SK-N-SH (cell line): ENCODE measurements at regions not wholly inside any gene's neighbourhood (a gene's known extent, or its start where the extent isn't known, plus 50 kb on each side); places are given as distances from the start of the nearest gene placed in this dataset.

Experiments
- CTCF ChIA-PET: fragments of 300-600, 350-600 bp; formaldehyde crosslinking; extraction: SDS; loops from one replicate; lab custom pipeline; 2021; lab: Yijun Ruan, JAX
- POLR2A ChIA-PET: fragments of 350-600 bp; sonication (Branson Sonifier 250); formaldehyde crosslinking; extraction: SDS; loops from one replicate; lab custom pipeline; 2020; ENCODE audit warnings: antibody characterized with exemption, inconsistent platforms; lab: Yijun Ruan, JAX
- DNase-seq: peaks from one replicate; pipeline ENCODE4 v3.0.0; 2012
- H2AFZ ChIP-seq: fragments of 200-600 bp; sonication (generic); 2 replicates; pipeline ENCODE4 v1.8.1; 2016; ENCODE audit warnings: antibody characterized with exemption, mild to moderate bottlenecking, low read depth
- H3F3A ChIP-seq: fragments of 200-600 bp; sonication (generic); replicated peaks from 2 replicates; pipeline ENCODE3; 2016; ENCODE audit warnings: antibody characterized with exemption, mild to moderate bottlenecking; ENCODE audit not compliant: insufficient read depth
- H3K27ac ChIP-seq, 2 experiments: fragments of 200-500 bp in 1 of 2; fragments of 200-600 bp in 1 of 2; sonication (Bioruptor generic) in 1 of 2; sonication (generic), shearing (Covaris generic) in 1 of 2; 2 replicates each; pipeline versions ENCODE4 v1.5.1 to v1.6.1; 2014 to 2016; ENCODE audit warnings: low read depth in 2 of 2, inconsistent platforms in 1 of 2, low read length in 1 of 2, mild to moderate bottlenecking in 1 of 2, mixed read lengths in 1 of 2
- H3K27me3 ChIP-seq: fragments of 200-600 bp; sonication (generic), shearing (Covaris generic); 2 replicates; pipeline ENCODE4 v1.6.1; 2016; ENCODE audit warnings: mixed run types; ENCODE audit not compliant: insufficient read depth
- H3K36me3 ChIP-seq, 2 experiments: fragments of 200-500 bp in 1 of 2; fragments of 200-600 bp in 1 of 2; sonication (Bioruptor generic) in 1 of 2; sonication (generic) in 1 of 2; replicated peaks in 1 of 2; 2 replicates each; pipeline versions ENCODE3 to v1.5.1; 2014 to 2016; ENCODE audit warnings: low read length in 1 of 2, mild to moderate bottlenecking in 1 of 2; ENCODE audit not compliant: insufficient read depth in 2 of 2, control insufficient read depth in 1 of 2
- H3K4me1 ChIP-seq, 2 experiments: fragments of 200-500 bp in 1 of 2; fragments of 200-600 bp in 1 of 2; sonication (Bioruptor generic) in 1 of 2; sonication (generic), shearing (Covaris generic) in 1 of 2; 2 replicates each; pipeline versions ENCODE4 v1.5.1 to v1.6.1; 2014 to 2016; ENCODE audit warnings: low read depth in 1 of 2, low read length in 1 of 2, mixed run types in 1 of 2; ENCODE audit not compliant: insufficient read depth in 2 of 2, control insufficient read depth in 1 of 2
- H3K4me2 ChIP-seq: fragments of 200-600 bp; sonication (generic), shearing (Covaris generic); 2 replicates; pipeline ENCODE4 v1.6.1; 2017; ENCODE audit warnings: mixed run types
- H3K4me3 ChIP-seq, 2 experiments: fragments of 200-500 bp in 1 of 2; fragments of 200-600 bp in 1 of 2; sonication (Bioruptor generic) in 1 of 2; sonication (generic), shearing (Covaris generic) in 1 of 2; 2 replicates each; pipeline versions ENCODE4 v1.5.1 to v1.8.1; 2014 to 2016; ENCODE audit warnings: low read depth in 2 of 2, inconsistent platforms in 1 of 2, low read length in 1 of 2, mild to moderate bottlenecking in 1 of 2, mixed read lengths in 1 of 2, moderate library complexity in 1 of 2
- H3K79me2 ChIP-seq: fragments of 200-600 bp; sonication (generic); 2 replicates; pipeline ENCODE4 v1.8.1; 2017; ENCODE audit warnings: mild to moderate bottlenecking; ENCODE audit not compliant: insufficient read depth
- H3K9ac ChIP-seq: fragments of 200-600 bp; sonication (generic); 2 replicates; pipeline ENCODE4 v1.6.1; 2017; ENCODE audit warnings: mixed run types
- H3K9me2 ChIP-seq: fragments of 200-600 bp; sonication (generic); 2 replicates; pipeline ENCODE4 v1.6.1; 2017; ENCODE audit warnings: mixed run types
- H3K9me3 ChIP-seq: fragments of 200-600 bp; sonication (generic); 2 replicates; pipeline ENCODE4 v1.6.1; 2017; ENCODE audit warnings: mixed run types, mild to moderate bottlenecking, moderate library complexity
- H4K20me1 ChIP-seq: fragments of 200-600 bp; sonication (generic); 2 replicates; pipeline ENCODE4 v1.6.1; 2017; ENCODE audit warnings: mild to moderate bottlenecking, mixed run types; ENCODE audit not compliant: insufficient read depth
- CHD2 ChIP-seq: fragments of 150-350 bp; IDR thresholded peaks from 2 replicates; pipeline ENCODE4 v1.6.1; 2018; ENCODE audit warnings: low read length; ENCODE audit not compliant: partially characterized antibody
- CTCF ChIP-seq: fragments of 200-600 bp; sonication (generic); IDR thresholded peaks from 2 replicates; pipeline ENCODE4 v1.6.1; 2017; ENCODE audit warnings: antibody characterized with exemption, mild to moderate bottlenecking, moderate library complexity
- EP300 ChIP-seq, 2 experiments: IDR thresholded peaks; 2 replicates each; pipeline versions ENCODE4 v1.4.0 to v1.6.1; 2012; ENCODE audit warnings: borderline replicate concordance in 1 of 2, low read depth in 1 of 2, low read length in 1 of 2
- EZH2phosphoT487 ChIP-seq: fragments of 200-600 bp; sonication (generic); IDR thresholded peaks from 2 replicates; pipeline ENCODE4 v1.6.1; 2017; ENCODE audit warnings: low read depth, mixed run types, mild to moderate bottlenecking, antibody characterized with exemption, moderate library complexity, borderline replicate concordance
- GATA2 ChIP-seq: sonication (generic); formaldehyde crosslinking; IDR thresholded peaks from 2 replicates; pipeline ENCODE4 v1.5.0; 2020; ENCODE audit warnings: mild to moderate bottlenecking, missing genetic modification reagents
- MAX ChIP-seq: IDR thresholded peaks from 2 replicates; pipeline ENCODE4 v1.4.0; 2012; ENCODE audit warnings: low read depth
- MEF2A ChIP-seq: IDR thresholded peaks from 2 replicates; pipeline ENCODE4 v1.4.0; 2012; ENCODE audit warnings: low read depth, borderline replicate concordance
- MXI1 ChIP-seq: IDR thresholded peaks from 2 replicates; pipeline ENCODE4 v1.6.1; 2012; ENCODE audit warnings: mild to moderate bottlenecking, low read depth, low read length, improper control_type of control experiment
- NRF1 ChIP-seq: IDR thresholded peaks from 2 replicates; pipeline ENCODE4 v1.6.1; 2012; ENCODE audit warnings: low read depth, mild to moderate bottlenecking, low read length
- RAD21 ChIP-seq: IDR thresholded peaks from 2 replicates; pipeline ENCODE4 v1.6.1; 2012; ENCODE audit warnings: mild to moderate bottlenecking, low read length
- RCOR1 ChIP-seq: fragments of 150-350 bp; IDR thresholded peaks from 2 replicates; pipeline ENCODE4 v1.6.1; 2017; ENCODE audit warnings: antibody characterized with exemption, low read length
- RXRA ChIP-seq: IDR thresholded peaks from 2 replicates; pipeline ENCODE4 v1.4.0; 2012; ENCODE audit warnings: low read depth, mild to moderate bottlenecking, borderline replicate concordance
- SIN3A ChIP-seq: IDR thresholded peaks from 2 replicates; pipeline ENCODE4 v1.6.1; 2012; ENCODE audit warnings: low read depth, mild to moderate bottlenecking, low read length, moderate library complexity, borderline replicate concordance
- TAF1 ChIP-seq: IDR thresholded peaks from 2 replicates; pipeline ENCODE4 v1.6.1; 2012; ENCODE audit warnings: low read depth, mild to moderate bottlenecking, low read length, moderate library complexity, borderline replicate concordance
- TEAD4 ChIP-seq: IDR thresholded peaks from 2 replicates; pipeline ENCODE4 v1.4.0; 2012; ENCODE audit warnings: mild to moderate bottlenecking, borderline replicate concordance; ENCODE audit not compliant: insufficient read depth
- WGBS: methylation state at CpG from one replicate; pipeline ENCODE4 v1.1.6; 2017; ENCODE audit warnings: low lambda C conversion rate; 5-methylcytosine and 5-hydroxymethylcytosine counted together
- TF ChIP-seq, protein P1 (sequence below): fragments of 150-350 bp; IDR thresholded peaks from 2 replicates; pipeline ENCODE4 v1.6.1; 2016; ENCODE audit warnings: mild to moderate bottlenecking, low read depth, low read length
- TF ChIP-seq, protein P2 (sequence below): IDR thresholded peaks from 2 replicates; pipeline ENCODE4 v1.6.1; 2012; ENCODE audit warnings: mild to moderate bottlenecking, low read depth, low read length, moderate library complexity

GRCh38 chr15:46278486-46279090, 643.8 kb downstream of the SQOR start:
- Histone ChIP-seq H3K27me3 (no peaks in the 10 kb centered on the region), H3K9me3 (no peaks in the 10 kb centered on the region), H4K20me1 (no peaks in the 10 kb centered on the region), H2AFZ (no peak overlapping the region), H3K9ac (no peak overlapping the region), H3F3A (no peaks in the 10 kb centered on the region), H3K4me1 (peaks cover 0 to 9% of the 10 kb centered on the region in 2 experiments; a peak in 2 of 4 replicates), H3K27ac (peak overlapping the region in 1 of 2 experiments; percentile 96; a peak in 2 of 4 replicates), H3K9me2 (no peaks in the 10 kb centered on the region), H3K4me2 (no peak overlapping the region), H3K4me3 (no peak overlapping the region), H3K79me2 (no peaks in the 10 kb centered on the region), H3K36me3 (no peaks in the 10 kb centered on the region)
- WGBS: 8% methylated on average over 5 of the region's 5 CpGs
- CTCF ChIA-PET: interaction anchor here (0.7 to 4.1 kb wide), 8 partner anchors 11 to 573 kb away, joined by 3 to 23 read pairs (median 8); no protein-coding TSS in a partner anchor
- POLR2A ChIA-PET: interaction anchor here (1.5 kb wide), 1 partner anchor 199 kb away, joined by 5 read pairs; no protein-coding TSS in a partner anchor
- DNase-seq: peak; percentile 33
- TF ChIP-seq MXI1 (peak; percentile 80; the same call in 1 of the 2 replicates), TEAD4 (no peak), GATA2 (peak; percentile 47; the same call in 1 of the 2 replicates), SIN3A (no peak)

DNA sequence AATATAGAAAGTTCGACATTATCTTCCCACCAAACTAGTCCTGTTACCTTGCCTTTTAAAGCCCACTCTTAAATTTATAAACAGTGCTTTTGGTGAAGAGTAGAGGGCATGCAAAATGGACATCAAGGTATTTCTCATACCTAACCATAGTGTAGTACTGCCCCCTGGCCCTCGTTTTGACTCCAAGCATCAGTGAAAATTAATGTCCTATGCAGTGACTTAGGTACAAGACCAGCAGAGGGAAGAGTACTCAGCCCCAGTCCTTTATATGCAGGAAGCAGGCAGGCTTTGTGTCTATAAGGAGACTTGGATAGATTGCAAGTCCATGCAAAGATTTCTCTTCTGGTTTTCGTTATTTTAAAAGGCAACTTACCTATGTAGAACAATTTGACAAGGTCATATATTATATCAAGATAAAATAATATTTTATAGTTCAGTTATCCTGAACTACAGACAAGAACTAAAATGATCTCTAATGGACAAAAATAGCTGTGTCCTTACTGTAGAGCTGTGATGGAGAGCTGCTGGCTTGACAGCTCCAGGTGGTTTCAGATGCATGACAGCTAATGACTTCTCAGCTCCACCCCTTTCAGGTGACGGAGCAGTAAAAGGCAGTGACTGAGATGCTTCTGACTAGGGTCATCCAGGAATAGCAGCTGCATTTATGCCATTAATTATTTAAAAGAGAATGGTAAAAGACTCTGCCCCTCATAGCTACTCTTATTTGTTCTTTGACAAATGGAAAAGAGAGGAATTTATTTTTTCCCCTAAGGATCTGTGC, 646.1 kb downstream of the SQOR start:
- peaks cover 0 to 6% of the 10 kb centered on the region in 2 experiments; a peak in 2 of 4 replicates for H3K4me1 ChIP-seq
- no peaks in the 10 kb centered on the region for H3K9me3 ChIP-seq
- H3K79me2 ChIP-seq: no peaks in the 10 kb centered on the region
- no peak overlapping the region for H3K4me2 ChIP-seq
- DNase-seq: peak; percentile 23
- ChIA-PET POLR2A (no interaction called here), CTCF (interaction anchor here (0.7 to 4.1 kb wide), 10 partner anchors 10 to 492 kb away, joined by 3 to 23 read pairs (median 4); no protein-coding TSS in a partner anchor)
- no peaks in the 10 kb centered on the region for H3K9me2 ChIP-seq
- no peak overlapping the region for H3K9ac ChIP-seq
- WGBS: 13% methylated on average over 4 of the region's 4 CpGs
- H3F3A ChIP-seq: no peaks in the 10 kb centered on the region
- H4K20me1 ChIP-seq: no peaks in the 10 kb centered on the region
- no peaks in the 10 kb centered on the region for H3K27me3 ChIP-seq
- H3K4me3 ChIP-seq: no peak overlapping the region
- no peaks in the 10 kb centered on the region for H3K36me3 ChIP-seq
- H2AFZ ChIP-seq: no peak overlapping the region
- no peak overlapping the region for H3K27ac ChIP-seq
- TF ChIP-seq RAD21 (peak; percentile 81), TEAD4 (no peak), RXRA (no peak), EP300 (IDR thresholded peaks at IDR 0.05; ENCODE audit: borderline replicate concordance in 1 of 2, low read depth in 1 of 2, low read length in 1 of 2) (no peak), SIN3A (no peak), CHD2 (no peak), MEF2A (no peak), CTCF (0 out of 2 replicates have a peak, but pooled peaks have one; percentile 8), NRF1 (no peak), TAF1 (no peak), EZH2phosphoT487 (no peak), MAX (no peak), RCOR1 (no peak)
- TF ChIP-seq, protein P1, sequence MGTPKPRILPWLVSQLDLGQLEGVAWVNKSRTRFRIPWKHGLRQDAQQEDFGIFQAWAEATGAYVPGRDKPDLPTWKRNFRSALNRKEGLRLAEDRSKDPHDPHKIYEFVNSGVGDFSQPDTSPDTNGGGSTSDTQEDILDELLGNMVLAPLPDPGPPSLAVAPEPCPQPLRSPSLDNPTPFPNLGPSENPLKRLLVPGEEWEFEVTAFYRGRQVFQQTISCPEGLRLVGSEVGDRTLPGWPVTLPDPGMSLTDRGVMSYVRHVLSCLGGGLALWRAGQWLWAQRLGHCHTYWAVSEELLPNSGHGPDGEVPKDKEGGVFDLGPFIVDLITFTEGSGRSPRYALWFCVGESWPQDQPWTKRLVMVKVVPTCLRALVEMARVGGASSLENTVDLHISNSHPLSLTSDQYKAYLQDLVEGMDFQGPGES: no peak
- TF ChIP-seq, protein P2, sequence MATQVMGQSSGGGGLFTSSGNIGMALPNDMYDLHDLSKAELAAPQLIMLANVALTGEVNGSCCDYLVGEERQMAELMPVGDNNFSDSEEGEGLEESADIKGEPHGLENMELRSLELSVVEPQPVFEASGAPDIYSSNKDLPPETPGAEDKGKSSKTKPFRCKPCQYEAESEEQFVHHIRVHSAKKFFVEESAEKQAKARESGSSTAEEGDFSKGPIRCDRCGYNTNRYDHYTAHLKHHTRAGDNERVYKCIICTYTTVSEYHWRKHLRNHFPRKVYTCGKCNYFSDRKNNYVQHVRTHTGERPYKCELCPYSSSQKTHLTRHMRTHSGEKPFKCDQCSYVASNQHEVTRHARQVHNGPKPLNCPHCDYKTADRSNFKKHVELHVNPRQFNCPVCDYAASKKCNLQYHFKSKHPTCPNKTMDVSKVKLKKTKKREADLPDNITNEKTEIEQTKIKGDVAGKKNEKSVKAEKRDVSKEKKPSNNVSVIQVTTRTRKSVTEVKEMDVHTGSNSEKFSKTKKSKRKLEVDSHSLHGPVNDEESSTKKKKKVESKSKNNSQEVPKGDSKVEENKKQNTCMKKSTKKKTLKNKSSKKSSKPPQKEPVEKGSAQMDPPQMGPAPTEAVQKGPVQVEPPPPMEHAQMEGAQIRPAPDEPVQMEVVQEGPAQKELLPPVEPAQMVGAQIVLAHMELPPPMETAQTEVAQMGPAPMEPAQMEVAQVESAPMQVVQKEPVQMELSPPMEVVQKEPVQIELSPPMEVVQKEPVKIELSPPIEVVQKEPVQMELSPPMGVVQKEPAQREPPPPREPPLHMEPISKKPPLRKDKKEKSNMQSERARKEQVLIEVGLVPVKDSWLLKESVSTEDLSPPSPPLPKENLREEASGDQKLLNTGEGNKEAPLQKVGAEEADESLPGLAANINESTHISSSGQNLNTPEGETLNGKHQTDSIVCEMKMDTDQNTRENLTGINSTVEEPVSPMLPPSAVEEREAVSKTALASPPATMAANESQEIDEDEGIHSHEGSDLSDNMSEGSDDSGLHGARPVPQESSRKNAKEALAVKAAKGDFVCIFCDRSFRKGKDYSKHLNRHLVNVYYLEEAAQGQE: no peak
